Cerebellar cortex (tissue), 1 donor: ENCODE measurements at regions not wholly inside any gene's neighbourhood (a gene's known extent, or its start where the extent isn't known, plus 50 kb on each side); places are given as distances from the start of the nearest gene placed in this dataset.
"Not testable (repeated sequence)": the region's sequence is repeated elsewhere in the genome, so short reads cannot be mapped to it uniquely, and the experiment has no call there.

Experiments used
- DNase-seq: peaks from one replicate; pipeline ENCODE4 v3.0.0-alpha.2; 2015; ENCODE audit warnings: low spot score

GRCh38 chr7:46071076-46071475 lies 150.0 kb upstream of the IGFBP3 start:
- no peak for DNase-seq

DNA sequence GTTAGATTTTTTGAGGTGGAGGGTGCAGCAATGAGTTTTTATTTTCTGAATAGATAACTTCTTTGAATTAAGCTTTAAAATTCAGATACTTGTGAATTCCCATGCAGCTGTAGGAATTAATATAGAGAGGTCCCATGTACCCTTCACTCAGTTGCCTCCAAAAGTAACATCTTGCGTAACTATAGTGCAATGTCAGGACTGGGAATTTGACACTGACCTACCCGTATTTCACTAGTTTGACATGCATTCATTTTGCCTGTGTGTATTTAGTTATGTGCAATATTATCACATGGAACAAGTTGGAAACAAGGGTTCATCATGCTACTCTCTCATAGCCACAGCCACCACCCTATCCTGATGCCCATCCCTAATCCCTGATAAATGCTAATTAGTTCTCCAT lies 147.1 kb upstream of the IGFBP3 start:
- no peak for DNase-seq

DNA sequence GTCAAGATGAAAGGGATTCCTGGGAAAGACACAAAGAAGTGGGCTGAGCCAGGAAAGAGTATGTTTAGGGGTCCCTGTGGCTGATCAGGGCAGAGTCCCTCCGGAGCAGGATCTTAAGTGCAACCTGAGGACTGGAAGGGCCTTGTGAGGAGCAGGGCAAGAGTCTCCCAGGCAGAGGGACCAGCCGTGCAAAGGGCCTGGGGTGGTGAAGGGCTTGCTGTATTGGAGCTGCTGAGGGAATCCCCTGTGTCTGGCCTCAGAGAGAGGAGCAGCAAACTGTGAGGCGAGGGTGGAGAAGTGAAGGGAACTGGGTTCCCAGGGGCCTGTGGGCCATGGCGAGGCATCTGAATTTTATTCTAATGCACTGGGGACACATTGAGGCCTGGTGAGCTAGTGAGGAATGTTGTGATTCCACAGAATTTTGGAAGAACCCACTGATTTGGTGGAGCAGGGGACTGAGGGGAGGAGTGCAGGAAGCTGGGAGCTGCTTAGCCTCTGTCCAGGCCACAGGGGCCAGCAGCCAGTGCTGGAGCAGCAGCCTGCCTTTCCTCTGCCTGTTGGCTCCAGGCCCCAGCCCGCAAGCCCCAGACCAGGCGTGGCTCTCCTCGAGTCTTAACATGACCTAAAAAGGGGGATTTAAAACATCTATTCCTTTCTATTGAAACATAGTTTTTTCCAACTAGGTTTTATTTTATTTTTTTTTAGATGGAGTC lies 138.4 kb upstream of the IGFBP3 start:
- DNase-seq: no peak

GRCh38 chr7:46058086-46058823 lies 137.2 kb upstream of the IGFBP3 start:
- no peak for DNase-seq

GRCh38 chr7:46054915-46055314 lies 133.8 kb upstream of the IGFBP3 start:
- no peak for DNase-seq

GRCh38 chr7:46054272-46054671 lies 133.2 kb upstream of the IGFBP3 start:
- no peak for DNase-seq

GRCh38 chr7:46047581-46047980 lies 126.5 kb upstream of the IGFBP3 start:
- DNase-seq: no peak

DNA sequence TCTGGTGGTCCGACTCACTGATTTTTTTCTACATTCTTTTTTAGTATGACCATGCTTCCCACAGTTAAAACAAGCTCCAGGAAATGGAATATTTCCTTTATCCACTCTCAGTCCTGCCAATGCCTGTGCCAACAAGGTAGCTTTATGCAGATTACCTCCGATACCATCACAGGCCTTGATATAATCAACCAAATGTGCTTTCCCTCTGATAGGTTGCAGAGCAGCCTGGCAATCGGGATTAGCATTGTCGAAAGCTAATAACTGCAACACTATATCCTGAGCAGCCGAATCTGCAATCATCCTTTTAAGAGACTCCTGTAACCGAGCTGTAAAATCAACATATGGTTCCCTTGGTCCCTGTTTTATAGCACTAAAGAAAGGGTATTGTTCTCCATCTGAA lies 122.3 kb upstream of the IGFBP3 start:
- DNase-seq: not testable (repeated sequence)

DNA sequence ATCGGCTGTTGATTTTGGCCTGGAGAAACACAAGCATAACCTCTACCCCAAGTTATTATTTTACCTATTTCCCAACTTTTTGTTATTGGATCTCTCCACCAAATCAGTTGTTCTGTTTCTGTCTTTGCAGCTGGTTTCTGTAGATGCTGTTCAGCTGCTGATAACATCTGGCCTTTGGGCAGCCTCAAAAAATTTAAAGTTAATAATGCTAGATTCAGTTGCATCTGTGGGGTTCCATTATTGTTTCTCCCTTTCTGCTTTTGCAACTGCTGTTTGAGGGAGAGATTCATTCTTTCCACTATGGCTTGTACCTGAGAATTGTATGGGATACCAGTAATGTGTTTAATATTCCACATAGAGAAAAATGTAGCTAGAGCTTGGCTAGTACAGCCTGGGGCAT lies 118.7 kb upstream of the IGFBP3 start:
- DNase-seq: not testable (repeated sequence)

DNA sequence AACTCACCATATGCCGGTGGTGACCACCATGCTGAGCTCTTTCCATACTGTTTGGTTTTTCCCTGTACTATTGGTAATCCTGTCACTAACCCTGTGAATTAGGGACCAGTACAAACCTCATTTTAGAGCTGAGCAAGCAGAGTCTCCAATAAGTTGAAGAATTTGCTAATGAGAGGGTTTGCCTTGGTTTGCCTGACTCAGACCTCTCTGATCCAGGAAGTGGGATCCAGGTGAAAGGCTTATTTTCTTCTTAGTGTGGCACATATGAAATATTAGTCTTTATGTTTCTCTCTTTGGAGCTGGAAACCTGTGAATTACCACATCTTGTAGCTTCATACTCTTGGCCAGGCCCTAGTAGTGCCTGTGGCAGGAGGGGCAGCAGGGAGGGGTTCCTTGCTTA lies 114.1 kb upstream of the IGFBP3 start:
- no peak for DNase-seq

DNA sequence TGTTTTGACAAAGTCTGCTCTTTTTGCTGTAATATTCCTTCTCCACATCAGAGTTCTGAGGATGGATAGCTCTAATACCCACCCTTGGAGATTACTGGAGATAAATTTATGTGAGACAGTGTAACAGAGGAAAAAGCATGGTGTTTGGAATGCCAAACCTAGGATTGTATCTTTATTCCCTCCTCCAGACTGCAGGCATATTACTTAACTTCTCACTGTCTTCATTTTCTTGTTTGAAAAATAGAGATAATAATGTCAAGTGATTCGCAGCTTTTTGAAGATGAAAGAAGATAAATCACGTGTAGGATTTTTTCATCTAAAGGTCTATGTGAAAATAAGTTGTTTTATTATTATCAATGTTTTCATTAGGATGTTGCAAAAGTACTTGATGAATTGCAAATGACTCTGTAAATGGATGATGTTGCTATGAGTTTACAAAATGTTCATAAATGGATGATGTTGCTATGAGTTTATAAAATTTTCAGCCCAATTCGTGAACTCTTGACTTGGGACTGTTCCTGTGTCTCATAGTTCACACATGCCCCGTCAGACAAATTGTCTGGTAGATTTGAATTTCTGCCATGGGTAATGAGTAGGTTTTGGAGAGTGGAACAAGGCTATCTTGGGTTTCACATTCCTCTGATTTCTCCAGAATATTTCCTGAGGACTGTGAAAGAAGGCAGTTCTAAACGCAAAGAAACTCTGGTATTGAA lies 113.1 kb upstream of the IGFBP3 start:
- DNase-seq: no peak

DNA sequence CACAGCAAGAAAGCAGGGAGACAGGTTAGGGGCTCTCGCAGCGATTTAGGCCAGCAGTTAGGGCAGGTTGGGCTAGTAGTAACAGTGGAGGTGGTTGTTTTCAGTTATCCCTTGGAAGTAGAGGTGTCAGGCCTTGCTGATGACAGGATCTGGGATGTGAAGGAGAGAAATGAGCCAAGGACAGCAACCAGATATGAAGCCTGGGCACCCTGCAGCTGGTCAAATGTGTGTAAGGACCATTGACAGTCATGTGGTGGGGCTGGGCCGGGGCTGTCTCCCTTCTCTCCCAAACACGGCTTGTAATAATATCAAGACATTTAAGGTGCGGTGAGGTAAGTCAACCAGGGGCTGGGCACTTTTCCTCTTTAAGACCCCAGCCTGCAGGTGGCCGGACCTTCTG lies 112.5 kb upstream of the IGFBP3 start:
- DNase-seq: no peak

- no peak for DNase-seq
These were observed 111.9 kb upstream of the IGFBP3 start for GRCh38 chr7:46032942-46033341.

DNA sequence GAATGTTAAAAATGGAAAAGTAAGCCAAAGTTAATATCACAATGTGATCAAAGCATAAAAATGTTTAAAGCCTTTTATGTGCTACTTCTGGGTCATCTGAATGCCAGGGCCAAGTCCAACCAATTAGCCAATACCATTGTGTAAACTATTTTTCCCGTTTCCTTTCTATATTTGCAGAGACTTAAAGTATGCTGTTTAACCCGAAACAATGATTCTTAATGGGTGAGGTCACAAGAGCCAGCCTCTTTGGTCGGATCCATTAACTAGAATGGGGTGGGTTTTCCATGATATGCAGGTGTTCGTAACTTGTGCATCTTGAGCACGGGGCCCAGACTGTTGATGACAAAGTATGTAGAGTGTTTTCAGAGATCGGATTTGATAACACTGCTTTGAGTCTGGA lies 111.3 kb upstream of the IGFBP3 start:
- no peak for DNase-seq

- DNase-seq: no peak
These were observed 108.1 kb upstream of the IGFBP3 start for GRCh38 chr7:46029111-46029704.

DNA sequence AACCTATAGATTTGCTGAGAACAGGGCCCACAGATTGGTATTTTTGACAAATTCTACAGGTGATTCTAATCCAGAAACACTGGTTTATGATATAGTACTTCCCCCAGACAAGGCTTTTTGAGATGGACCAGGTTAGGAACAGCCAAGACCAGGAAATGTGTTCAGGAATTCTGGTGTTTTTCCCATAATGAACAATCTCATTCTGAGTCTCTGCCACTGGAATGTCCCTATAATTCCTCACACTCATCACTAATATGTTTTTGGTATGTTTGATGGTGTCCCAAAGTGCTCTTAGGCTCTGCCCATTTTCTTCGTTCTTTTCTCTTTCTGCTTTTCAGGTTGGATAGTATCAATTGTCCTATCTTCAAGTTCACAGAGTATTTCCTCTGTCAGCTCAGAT lies 107.2 kb upstream of the IGFBP3 start:
- DNase-seq: no peak

DNA sequence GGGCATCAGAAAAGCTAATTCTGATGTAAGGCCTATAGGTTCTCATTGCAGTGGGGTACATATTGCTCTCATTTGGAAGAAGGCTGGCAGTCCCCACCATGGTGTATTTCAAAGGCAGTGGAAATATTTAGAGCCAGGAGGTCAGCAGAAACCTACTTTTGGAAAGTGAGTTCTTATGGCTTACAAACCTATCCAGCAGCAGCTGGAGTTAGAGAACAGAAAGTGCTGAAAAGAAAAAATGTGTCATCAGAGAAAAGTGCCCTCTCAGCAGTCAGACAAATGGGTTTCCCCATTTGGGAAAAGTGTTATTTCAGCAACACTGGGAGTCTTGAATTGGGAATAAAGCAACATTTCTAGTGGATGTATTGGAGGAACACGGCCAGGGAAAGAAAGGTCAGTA lies 105.7 kb upstream of the IGFBP3 start:
- DNase-seq: no peak

GRCh38 chr7:46024263-46024916 lies 103.3 kb upstream of the IGFBP3 start:
- no peak for DNase-seq

DNA sequence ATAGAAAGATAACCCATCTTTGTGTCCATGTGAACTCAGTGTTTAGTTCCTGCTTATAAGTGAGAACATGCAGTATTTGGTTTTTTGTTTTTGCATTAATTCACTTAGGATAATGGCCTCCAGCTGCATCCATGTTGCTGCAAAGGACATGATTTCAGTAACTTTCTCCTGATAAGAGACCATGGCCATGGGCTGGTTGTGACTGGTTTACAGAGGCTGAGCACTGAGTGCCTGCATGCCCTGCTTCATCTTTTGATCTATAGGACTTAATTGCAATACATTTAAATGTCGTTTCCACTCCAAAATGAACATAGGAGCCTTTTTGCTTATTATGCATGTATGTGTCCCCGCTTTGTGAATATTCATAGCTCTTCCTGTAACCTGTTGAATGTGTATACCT lies 101.3 kb upstream of the IGFBP3 start:
- no peak for DNase-seq

GRCh38 chr7:46015107-46015868 lies 94.2 kb upstream of the IGFBP3 start:
- no peak for DNase-seq

GRCh38 chr7:46011501-46011900 lies 90.4 kb upstream of the IGFBP3 start:
- DNase-seq: no peak
